HUES6 (cell line): ENCODE measurements at regions not wholly inside any gene's neighbourhood (a gene's known extent, or its start where the extent isn't known, plus 50 kb on each side); places are given as distances from the start of the nearest gene placed in this dataset.

Experiments used
- H3K27ac ChIP-seq: 2 replicates; pipeline ENCODE4 v1.7.0; 2013; ENCODE audit warnings: low read depth, mild to moderate bottlenecking, low read length, inconsistent platforms
- H3K27me3 ChIP-seq: 2 replicates; pipeline ENCODE4 v1.6.1; 2013; ENCODE audit warnings: low read length; ENCODE audit not compliant: control insufficient read depth, insufficient read depth
- H3K36me3 ChIP-seq: 2 replicates; pipeline ENCODE4 v1.6.1; 2013; ENCODE audit warnings: low read length; ENCODE audit not compliant: control insufficient read depth, insufficient read depth
- H3K4me1 ChIP-seq: 2 replicates; pipeline ENCODE4 v1.6.1; 2013; ENCODE audit warnings: low read length; ENCODE audit not compliant: control insufficient read depth, insufficient read depth
- H3K4me3 ChIP-seq: 2 replicates; pipeline ENCODE4 v1.5.1; 2013; ENCODE audit warnings: low read depth, low read length
- H3K9ac ChIP-seq: one replicate; pipeline ENCODE4 v1.6.1; 2013; ENCODE audit warnings: mild to moderate bottlenecking, low read length
- H3K9me3 ChIP-seq: 2 replicates; pipeline ENCODE4 v1.6.1; 2013; ENCODE audit warnings: low read depth, low read length; ENCODE audit not compliant: control insufficient read depth, insufficient read depth

GRCh38 chr15:66649235-66649984, 52.6 kb upstream of the SMAD6 start:
- no peaks in the 10 kb centered on the region for H3K9me3 ChIP-seq
- no peaks in the 10 kb centered on the region for H3K36me3 ChIP-seq
- no peak overlapping the region for H3K27ac ChIP-seq

GRCh38 chr15:66650433-66650832, 51.6 kb upstream of the SMAD6 start:
- H3K4me3 ChIP-seq: no peak overlapping the region
- H3K27ac ChIP-seq: no peak overlapping the region
- H3K36me3 ChIP-seq: no peaks in the 10 kb centered on the region
- no peaks in the 10 kb centered on the region for H3K27me3 ChIP-seq
- H3K9me3 ChIP-seq: no peaks in the 10 kb centered on the region
- no peak overlapping the region for H3K9ac ChIP-seq
- H3K4me1 ChIP-seq: peaks cover 26% of the 10 kb centered on the region

More at GRCh38 chr15:66649235-66649984, 52.6 kb upstream of the SMAD6 start:
- H3K4me1 ChIP-seq: peaks cover 19% of the 10 kb centered on the region
- H3K4me3 ChIP-seq: no peak overlapping the region
- no peaks in the 10 kb centered on the region for H3K27me3 ChIP-seq
- H3K9ac ChIP-seq: no peak overlapping the region

DNA sequence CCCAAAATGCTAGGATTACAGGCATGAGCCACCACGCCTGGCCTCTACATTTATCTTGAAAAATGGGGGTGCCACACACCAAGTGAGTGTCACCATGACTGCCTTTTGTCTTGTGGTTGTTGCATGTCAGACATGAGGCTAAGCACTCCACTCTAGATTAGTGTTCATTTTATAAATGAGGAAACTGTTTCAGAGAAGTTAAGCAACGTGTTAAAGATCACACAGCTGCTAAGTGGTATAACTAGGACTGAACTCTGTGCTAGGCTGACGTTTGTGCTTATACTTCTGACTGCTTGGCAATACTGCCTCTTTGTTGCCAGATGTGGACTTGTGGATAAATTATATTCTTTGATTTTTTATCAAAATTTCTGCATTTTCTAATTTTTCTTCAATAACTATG, 50.8 kb upstream of the SMAD6 start:
- no peaks in the 10 kb centered on the region for H3K27me3 ChIP-seq
- peaks cover 33% of the 10 kb centered on the region for H3K4me1 ChIP-seq
- no peak overlapping the region for H3K9ac ChIP-seq
- no peak overlapping the region for H3K27ac ChIP-seq
- no peaks in the 10 kb centered on the region for H3K36me3 ChIP-seq
- H3K9me3 ChIP-seq: no peaks in the 10 kb centered on the region
- no peak overlapping the region for H3K4me3 ChIP-seq

GRCh38 chr15:66651913-66652642, 50.0 kb upstream of the SMAD6 start:
- Histone ChIP-seq H3K4me3 (no peak overlapping the region), H3K9me3 (no peaks in the 10 kb centered on the region), H3K9ac (no peak overlapping the region), H3K27me3 (no peaks in the 10 kb centered on the region), H3K27ac (no peak overlapping the region), H3K4me1 (peaks cover 41% of the 10 kb centered on the region), H3K36me3 (no peaks in the 10 kb centered on the region)
